DMS53 treated with DMSO at 0.1 percent for 48 hours (cell line): ENCODE measurements at regions not wholly inside any gene's neighbourhood (a gene's known extent, or its start where the extent isn't known, plus 50 kb on each side); places are given as distances from the start of the nearest gene placed in this dataset.
A peak's percentile ranks its signal among the peaks of the same experiment; 100 is the strongest.

Experiments
- DNase-seq: peaks from one replicate; lab custom pipeline; 2025; ENCODE audit not compliant: unreplicated experiment; lab: John Stamatoyannopoulos, UW

DNA sequence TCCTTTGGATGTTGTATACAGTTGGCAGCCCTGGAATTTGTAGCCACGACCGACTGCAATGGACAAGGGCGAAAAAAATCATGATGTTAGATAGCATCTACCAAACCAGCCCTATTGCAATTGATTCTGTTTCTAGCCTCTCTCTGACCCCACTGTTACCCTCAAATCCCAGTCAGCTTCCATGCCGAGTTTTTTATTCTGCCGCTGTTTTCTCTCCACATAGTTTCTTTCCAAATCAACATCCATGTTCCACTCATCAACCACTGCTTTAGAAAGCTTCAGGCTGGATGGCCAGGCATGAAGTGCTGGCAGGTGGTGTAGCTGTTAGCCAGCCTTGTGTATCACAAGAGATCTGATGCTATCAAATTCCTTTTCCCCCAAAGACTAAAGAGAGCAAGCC lies 272.8 kb downstream of the FIGN start:
- no peak for DNase-seq

DNA sequence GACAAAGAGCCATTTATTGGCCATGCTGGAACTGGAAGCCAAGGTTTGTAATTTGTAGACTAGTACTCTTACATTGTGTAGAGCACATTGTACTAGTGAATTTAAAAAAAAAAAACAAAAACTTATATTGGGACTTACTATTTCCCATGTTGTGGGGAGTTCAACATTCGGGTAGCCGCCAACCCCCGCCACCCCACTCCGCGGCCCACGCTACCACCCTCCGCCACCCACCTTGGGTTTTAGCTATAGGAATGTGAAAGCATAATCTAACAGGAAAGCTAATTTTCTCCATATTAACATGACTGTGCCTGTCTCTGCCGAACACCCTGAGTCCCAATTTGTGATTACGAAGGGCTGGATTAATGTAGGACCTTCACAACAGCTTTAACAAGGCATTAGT lies 275.8 kb downstream of the FIGN start:
- DNase-seq = no peak

DNA sequence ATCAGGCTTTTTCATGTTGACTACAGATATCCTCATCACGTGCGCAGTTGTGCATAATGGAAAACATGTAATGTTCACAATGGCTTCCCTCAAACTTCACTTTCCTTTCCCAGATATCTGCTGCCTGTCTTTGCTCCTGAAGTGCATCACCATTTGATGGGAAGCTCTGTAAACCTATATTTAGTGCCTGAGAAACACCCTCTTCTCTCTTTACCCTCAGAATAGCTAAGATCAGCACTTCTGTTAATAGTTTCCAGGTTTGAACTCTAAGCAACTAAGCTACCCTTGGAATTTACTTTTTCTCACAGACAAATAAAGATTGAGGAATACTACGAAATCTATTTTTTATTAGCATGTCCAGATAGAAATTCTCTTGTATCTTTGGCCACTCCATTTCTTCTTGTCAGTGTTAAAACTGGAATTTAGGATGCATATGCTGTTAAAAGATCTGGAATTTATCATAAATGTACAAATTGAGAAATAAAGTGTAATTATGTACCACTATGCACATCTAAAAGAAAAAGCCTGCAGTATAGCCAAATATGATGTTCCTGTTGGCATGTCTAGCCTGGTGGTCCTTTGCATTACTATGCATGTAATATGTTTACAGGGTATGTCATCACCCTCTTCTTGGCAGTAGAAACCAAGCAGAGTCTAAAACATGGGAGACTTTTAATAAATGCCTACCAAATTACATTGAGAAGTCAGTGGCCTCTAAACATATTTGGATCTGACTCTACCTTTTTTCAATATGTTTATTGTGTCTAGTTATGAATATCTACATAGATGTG lies 278.7 kb downstream of the FIGN start:
- no peak for DNase-seq

DNA sequence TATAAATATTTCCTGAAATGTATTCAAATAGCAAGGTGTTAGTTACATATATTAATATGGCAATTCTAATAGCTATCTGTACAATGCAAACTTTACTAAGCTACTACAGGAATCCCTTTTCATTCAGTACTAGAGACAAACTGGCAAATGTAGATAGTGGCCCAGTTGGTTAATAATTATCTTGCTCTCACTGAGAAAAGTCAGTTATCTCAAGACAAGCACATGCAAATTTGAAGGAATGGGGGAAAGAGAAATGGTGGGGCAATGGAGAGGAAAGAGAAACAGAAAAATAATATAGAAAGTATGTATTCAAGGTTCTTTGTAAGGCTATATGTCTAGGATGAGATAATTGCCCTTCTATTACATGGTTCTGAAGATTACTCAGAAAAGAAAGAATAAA lies 280.0 kb downstream of the FIGN start:
- no peak for DNase-seq

DNA sequence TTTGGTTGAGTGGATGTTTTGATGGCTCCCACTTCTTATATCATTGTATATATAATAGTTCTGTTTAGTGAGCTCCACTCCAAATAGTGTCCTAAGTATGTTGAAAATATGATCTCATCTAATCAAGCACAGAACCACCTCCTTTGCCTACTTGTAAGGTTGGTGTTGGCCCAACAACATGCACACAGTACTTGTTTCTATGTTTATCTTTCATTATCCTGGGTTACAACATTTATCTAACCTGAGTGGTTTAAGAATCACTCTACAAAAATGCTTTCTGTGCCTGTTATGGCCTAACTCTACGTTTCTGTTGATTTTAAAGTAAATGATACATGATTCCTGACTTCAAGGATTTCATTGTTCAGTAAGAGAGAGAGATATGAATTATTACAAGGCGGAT lies 281.9 kb downstream of the FIGN start:
- no peak for DNase-seq

DNA sequence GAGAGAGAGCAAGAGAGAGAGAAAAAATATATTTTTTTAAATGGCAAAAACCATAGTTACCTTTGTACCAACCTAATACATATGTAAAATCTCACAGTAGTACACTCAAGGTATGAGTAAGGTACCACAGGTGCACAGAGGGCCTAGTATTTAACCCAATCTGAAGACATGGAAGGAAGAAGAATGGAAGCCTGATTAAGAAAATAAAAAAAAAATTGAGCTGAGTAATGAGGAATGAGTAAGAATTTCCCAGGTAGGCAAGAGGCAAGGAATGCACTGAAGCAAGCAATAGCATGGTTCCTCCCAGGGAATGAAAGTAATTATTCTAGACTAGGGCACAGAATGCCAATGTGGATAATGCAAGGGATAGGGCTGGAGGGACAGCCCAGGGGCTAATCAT lies 294.2 kb downstream of the FIGN start:
- no peak for DNase-seq

DNA sequence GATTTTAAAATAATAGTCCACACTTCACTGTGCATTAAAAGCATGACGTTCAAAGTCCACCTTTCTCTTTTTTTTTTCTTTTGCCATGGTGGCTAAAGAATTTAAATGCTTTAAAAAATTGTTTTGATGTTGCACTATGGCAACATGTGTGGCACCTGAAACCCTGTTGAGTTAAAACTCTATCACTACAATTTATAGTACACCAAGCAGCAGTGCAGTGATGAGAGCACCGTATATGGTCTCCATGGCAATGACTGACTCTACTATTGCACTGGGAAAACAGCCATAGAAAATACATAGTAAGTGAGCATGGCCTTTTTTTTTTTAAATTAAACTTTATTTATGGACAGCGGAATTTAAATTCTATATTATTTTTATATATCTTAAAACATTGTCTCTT lies 298.8 kb downstream of the FIGN start:
- DNase-seq = no peak

DNA sequence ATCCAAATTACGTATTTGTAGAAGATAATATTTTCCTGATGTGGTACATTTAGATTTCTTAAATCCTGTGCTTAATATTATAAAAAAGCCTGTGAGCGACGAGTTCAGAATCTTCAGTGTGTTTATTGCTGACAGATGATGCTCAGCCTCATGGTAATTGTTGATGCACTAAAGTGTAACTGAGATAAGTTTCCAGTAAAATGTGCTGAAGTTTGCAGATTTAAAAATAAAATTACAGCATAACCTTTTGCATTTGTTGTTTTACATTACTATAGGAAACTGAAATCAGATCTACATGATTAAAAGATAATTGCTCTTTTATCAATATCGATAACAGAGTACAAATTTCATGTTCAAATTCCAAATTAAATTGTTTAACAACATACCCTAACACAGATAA lies 307.6 kb downstream of the FIGN start:
- DNase-seq = no peak

DNA sequence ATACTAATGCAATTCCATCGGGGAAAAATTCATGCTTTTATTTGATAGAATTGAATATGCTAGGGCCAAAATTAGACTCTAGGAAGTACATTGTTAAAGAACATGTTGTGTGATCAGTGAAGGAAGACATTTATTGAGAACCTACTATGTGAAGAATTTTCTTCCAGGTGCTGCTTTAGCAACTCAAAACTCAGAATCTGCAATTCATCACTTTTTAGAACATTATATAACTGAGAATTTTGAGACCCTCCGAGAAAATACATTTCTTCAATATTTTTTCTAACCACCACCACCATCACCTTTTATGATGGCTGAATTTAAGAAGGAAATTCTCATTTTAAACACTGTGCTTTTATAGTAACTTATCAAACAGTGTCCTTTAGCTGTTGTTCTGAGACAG lies 315.2 kb downstream of the FIGN start:
- no peak for DNase-seq

DNA sequence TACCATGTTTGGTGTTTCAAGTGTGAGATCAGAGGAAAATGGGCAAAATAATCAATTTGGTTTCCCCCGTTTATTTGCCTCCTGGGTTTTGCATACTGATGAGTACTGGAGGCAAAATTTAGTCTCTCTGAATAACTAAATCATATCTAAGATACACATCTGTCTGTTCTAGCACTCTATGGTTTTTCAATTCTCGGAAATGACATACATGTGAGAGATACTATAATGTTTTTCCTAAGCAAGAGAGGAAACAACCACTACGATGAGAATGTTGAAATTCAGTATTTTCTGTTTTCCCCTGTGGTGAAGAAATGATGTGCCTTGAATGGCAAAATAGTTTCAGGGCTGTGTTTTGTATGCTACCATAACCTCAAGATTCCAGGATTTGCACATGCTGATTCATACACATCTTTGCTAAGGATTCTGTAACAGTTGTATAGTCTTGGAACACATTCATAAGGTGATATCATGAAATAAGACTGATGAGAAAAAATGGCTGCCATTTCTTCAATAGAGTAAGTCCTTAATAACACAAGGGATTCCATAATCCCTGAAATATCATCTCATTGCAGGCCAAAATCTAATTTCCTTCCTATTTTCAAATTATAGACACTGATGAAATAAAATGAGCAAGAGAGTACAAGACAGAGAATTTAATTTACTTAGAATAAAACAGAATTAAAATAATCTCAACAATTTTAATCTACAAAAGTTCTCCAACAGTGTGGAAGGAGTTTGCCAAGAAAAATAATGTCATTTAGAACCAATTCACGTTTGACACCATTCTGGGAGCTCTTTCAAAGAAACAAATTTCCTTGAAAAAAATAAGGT lies 316.6 kb downstream of the FIGN start:
- DNase-seq = no peak

DNA sequence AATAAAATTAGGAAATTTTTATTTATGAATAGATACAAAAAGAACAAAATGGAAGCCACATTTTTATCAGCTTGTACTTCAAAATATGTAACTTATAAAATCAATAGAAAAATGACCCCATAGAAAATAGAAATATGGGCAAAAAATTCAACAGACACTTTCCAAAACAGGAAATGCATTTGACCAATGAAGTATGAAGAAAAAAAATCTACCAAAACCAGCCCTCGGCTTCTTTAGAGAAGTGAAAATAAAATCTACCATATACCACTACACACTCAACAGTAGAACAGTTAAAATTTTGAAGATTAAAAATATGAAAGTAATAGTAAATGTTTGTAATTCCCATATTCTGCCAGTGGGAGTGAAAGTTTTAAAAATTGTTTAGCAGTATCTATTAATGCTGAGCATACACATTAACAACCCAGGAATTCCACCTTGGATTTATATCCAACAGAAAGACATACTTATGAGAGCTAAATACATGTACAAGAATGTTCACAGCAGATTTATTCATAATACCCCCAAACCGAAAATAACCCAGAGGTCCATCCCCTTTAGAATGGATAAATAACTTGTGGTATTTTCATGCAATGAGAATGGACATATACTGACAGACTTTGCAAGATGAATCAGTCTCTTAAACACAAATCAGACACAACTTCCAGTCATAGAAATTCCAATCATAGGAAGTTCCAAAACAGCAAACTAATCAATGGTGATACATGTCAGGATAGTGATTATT lies 318.0 kb downstream of the FIGN start:
- no peak for DNase-seq

DNA sequence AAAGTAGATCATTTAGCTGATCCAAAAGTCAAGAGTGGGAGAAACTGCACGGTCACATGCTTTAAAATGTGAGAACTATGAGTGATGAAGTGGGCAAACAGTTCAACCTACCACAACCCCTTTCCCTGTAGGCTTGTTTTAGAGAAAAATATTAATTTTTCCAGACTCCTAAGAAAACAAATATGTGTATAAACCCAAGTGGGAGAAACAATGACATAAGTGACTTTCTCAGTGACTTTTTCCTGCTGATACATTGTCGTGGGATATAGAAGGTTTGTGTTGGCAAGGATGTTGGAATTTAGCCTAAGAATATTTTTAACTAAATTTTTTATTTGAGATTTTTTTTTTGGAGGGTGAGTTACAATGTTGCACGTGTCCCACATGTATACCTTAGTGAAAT lies 321.7 kb downstream of the FIGN start:
- no peak for DNase-seq

DNA sequence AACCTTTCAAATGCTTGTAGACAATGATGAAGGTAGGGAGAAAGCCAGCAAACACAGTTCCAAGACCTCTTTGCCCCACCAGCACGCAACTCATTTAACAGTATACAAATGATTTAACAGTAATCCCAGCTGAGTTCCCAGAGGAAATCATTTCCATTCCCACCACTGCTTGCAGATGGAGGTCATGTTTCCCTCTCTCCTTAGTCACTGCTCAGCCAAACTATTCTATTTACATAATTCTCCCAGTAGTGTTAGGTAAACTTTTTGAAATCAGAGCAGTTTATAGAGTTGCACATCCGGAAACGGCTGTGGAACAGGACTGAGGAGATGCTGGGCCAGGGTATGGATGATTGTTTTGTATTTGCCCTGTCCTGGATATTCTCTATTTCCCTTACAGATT lies 328.5 kb downstream of the FIGN start:
- DNase-seq = peak; percentile 62

DNA sequence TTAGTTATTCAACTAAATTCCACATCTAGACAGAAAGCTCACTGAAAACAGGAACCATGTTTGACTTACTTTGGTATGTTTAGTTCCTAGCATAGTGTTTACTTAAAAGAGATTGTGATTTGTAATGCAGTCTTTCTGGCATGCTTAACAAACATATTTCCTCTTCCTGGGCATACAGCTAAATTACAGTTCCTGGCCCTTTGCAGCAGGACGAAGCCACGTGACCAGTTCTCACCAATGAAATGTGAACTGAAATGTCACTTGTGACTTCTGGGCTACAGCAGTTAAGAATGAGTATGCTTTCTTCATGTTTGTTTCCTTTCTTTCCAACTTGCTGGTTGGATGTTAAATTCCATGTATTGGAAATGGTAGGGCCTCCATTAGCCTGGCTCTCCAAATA lies 330.5 kb downstream of the FIGN start:
- peak; percentile 11 for DNase-seq

DNA sequence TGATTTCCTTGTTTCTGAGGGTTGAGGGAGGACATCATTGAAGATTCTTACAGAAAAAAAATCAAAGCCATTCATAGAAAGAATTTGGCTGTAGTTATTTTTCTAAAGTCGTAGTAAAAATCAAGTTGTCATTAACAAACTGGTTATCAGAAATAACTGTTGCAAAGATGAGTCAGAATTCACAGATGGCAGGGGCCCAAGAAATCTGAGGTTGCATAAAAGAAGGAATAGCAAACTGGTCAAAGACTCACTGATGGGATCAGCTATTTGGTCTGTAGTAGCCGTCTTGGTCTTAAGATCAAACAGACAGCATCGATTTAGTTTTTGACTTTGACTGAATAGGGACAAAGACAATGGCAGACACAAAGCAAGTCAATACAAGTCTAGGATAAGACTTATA lies 334.3 kb downstream of the FIGN start:
- DNase-seq = no peak

DNA sequence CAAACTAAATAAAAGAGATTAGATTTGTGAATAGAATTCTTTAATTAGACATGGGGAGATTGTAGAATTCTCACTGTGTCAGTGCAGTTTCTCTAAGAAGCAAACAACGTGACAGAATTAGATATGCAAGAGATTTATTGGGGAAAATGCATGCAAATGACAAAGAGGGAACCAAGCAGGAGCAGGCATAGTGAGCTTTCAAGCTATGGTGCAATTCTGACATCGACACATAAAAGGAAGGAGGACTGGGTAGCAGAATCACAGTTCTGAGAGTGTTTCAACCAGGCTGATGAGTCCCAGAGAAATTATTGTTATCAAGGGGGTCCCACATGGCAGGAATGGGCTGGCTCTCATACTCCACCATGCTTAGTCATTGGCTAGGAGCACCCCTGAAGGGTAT lies 338.4 kb downstream of the FIGN start:
- DNase-seq = no peak

DNA sequence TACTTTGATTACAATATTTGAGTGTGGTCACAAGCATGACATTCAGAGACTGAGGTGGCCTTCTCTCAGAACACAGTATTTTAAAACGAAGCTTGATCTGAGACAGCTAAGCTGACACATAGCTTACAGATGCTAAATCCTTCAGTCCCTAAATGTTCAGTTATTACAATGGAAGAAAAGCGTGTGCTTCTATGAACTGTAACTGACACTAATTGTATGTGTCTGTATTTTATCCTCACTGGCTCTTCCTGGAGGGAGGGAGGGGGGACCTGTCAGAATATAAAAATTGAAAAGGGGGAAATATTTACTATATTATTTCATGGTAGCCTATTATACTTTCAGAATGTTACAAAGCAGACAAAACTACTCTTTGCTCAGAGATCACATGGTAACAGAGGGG lies 340.2 kb downstream of the FIGN start:
- DNase-seq = no peak

DNA sequence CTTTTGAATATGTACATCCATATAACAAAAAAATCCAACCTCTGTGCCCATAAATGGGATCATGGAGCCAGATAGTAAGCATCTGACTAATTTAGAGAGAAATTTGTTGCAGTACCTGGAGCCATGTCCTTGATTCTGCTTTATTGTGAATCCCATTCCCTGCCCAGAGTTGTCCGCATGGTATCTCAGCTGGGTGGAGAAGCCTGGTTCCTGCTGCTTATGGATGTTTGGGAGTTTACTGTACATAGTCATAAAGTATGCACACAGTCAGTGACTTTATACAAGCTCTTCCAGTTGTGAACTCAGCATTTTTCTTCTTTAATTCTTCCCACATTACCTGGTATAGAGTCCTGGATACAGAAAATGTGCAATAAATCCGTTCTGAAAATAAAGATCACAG lies 346.0 kb downstream of the FIGN start:
- DNase-seq = no peak

DNA sequence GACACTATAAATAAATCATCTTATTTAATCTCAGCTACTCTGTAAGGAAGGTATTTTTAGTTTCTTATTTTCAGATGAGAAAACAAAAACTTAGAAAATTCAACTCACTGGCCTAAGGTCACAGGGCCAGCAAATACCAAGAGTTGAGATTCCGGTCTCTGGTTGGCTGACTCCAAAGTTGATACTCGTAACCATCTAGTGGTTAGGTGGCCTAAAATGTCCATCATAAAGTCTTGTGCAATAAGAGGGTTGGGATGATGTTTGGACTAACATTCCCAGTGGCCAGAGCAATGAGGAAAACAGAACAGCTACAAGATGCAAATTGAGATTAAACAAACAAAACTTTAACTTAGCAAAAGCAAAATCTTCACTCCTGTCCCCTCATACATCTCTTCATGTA lies 360.3 kb downstream of the FIGN start:
- no peak for DNase-seq

DNA sequence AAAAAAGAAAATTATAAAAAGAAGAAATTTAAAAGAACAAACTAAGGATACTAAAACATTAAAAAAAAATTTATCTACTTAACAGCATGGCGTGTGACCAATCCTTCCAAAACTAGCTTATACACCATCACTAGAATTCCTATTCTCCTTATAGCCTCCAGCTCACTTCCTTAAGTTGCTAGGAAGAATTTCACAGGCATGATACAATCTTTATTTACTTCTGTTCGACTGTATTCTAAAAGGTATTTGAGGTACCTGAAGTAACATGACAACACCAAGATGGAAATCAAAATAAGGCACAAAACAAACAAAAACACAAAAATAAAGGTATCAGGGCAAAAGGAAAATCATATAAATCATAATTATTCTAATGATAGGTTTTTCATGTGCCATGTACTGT lies 360.7 kb downstream of the FIGN start:
- no peak for DNase-seq

DNA sequence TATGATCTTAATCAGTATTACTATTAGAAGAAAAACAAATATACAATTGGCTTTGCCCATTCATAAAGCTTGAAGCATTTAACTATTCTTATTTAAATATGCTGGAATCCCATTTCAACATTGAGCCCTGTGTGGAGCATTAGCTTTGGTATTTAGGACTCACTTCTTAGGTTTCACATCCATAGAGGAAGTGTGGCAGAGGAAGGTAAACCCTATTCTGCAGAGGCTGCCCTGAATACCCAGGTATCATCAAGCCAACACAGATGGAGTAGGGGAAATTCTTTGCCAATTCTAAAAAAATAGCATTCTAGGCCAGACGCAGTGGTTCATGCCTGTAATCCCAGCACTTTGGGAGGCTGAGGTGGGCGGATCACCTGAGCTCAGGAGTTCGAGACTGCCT lies 361.5 kb downstream of the FIGN start:
- no peak for DNase-seq

DNA sequence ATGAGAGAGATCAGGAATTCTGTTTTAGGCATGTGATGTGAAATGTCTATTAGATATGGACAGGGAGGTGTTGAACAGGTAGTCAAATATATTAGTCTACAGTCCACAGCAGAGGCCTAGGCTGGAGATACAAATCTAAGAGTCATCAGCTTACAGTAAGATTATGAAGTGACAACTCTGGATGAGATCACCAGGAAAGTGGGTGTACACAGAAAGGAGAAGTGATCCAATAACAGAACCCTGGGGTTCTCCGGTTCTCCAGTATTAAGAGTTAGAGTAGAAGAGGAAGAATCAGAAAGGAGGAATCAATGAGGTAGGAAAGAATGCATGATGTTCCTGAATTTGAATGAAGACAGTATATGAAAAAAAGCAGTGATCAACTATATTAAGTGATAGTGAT lies 362.3 kb downstream of the FIGN start:
- no peak for DNase-seq
